ENCODE measurements at regions not wholly inside any gene's neighbourhood (a gene's known extent, or its start where the extent isn't known, plus 50 kb on each side); places are given as distances from the start of the nearest gene placed in this dataset.

DNA sequence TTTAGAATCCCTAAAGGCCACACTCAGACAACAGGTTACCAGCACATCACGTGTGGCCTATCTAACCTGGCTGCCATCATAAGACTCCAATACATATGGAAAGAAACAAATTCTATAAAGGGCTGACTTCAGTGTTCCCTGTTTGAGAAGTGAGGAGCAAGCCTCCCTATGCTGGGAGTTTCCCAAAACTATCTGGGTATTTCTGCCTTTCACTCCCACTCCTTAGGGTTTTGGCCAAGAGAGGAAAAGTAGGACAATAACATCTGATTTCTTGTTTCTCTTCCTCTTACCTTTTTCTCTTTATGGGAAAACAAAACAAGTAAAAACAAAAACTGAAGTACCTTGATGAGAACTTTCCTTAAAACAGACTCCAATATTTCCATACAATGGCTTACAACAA, 121.5 kb upstream of the COL8A1 start:
- WGBS (ENCODE audit: extremely low coverage, insufficient coverage, low lambda C conversion rate) = no CpG with 5 or more reads among the region's 1 CpG
- Histone ChIP-seq H3K27ac (ENCODE audit: low read depth, low read length) (no peak overlapping the region), H2BK15ac (replicated peaks; ENCODE audit: low read depth) (no peak overlapping the region), H3K23ac (ENCODE audit: low read length) (no peak overlapping the region), H3K4me1 (ENCODE audit: control insufficient read depth, low read depth, low read length) (no peaks in the 10 kb centered on the region), H2BK120ac (ENCODE audit: low read depth, low read length) (no peak overlapping the region), H3K18ac (ENCODE audit: low read length) (no peak overlapping the region), H2AK5ac (ENCODE audit: low read length) (no peak overlapping the region), H3K79me2 (ENCODE audit: control insufficient read depth, insufficient read depth, low read length) (no peaks in the 10 kb centered on the region), H3K79me1 (ENCODE audit: low read length) (no peaks in the 10 kb centered on the region), H3K56ac (ENCODE audit: low read length) (no peak overlapping the region), H3K4me2 (ENCODE audit: low read length) (no peak overlapping the region), H4K5ac (ENCODE audit: low read length) (no peak overlapping the region), H3K27me3 (ENCODE audit: insufficient read depth, low read length, poor library complexity) (no peaks in the 10 kb centered on the region), H3K36me3 (ENCODE audit: control insufficient read depth, insufficient read depth, low read length) (no peaks in the 10 kb centered on the region), H4K8ac (ENCODE audit: low read depth, low read length) (no peak overlapping the region), H3K4ac (ENCODE audit: low read depth, low read length) (no peak overlapping the region), H2BK5ac (ENCODE audit: low read length) (no peak overlapping the region), H3K4me3 (ENCODE audit: low read length) (no peak overlapping the region), H3K9ac (ENCODE audit: low read length) (no peak overlapping the region)
- no peak for DNase-seq

- Histone ChIP-seq H3K27ac (ENCODE audit: low read depth, low read length) (no peak overlapping the region), H3K79me2 (ENCODE audit: control insufficient read depth, insufficient read depth, low read length) (no peaks in the 10 kb centered on the region), H2BK5ac (ENCODE audit: low read length) (no peak overlapping the region), H3K4me2 (ENCODE audit: low read length) (no peak overlapping the region), H3K56ac (ENCODE audit: low read length) (no peak overlapping the region), H3K9ac (ENCODE audit: low read length) (no peak overlapping the region), H3K36me3 (ENCODE audit: control insufficient read depth, insufficient read depth, low read length) (no peaks in the 10 kb centered on the region), H3K18ac (ENCODE audit: low read length) (no peak overlapping the region), H4K8ac (ENCODE audit: low read depth, low read length) (no peak overlapping the region), H2BK120ac (ENCODE audit: low read depth, low read length) (no peak overlapping the region), H3K4me1 (ENCODE audit: control insufficient read depth, low read depth, low read length) (no peaks in the 10 kb centered on the region), H3K4ac (ENCODE audit: low read depth, low read length) (no peak overlapping the region), H3K27me3 (ENCODE audit: insufficient read depth, low read length, poor library complexity) (no peaks in the 10 kb centered on the region), H2BK15ac (replicated peaks; ENCODE audit: low read depth) (no peak overlapping the region), H4K5ac (ENCODE audit: low read length) (no peak overlapping the region), H3K79me1 (ENCODE audit: low read length) (no peaks in the 10 kb centered on the region), H3K4me3 (ENCODE audit: low read length) (no peak overlapping the region), H3K23ac (ENCODE audit: low read length) (no peak overlapping the region), H2AK5ac (ENCODE audit: low read length) (no peak overlapping the region)
- WGBS (ENCODE audit: extremely low coverage, insufficient coverage, low lambda C conversion rate) = no CpG with 5 or more reads among the region's 4 CpGs
- DNase-seq = no peak
These were observed 122.5 kb upstream of the COL8A1 start for GRCh38 chr3:99515891-99516290.

DNA sequence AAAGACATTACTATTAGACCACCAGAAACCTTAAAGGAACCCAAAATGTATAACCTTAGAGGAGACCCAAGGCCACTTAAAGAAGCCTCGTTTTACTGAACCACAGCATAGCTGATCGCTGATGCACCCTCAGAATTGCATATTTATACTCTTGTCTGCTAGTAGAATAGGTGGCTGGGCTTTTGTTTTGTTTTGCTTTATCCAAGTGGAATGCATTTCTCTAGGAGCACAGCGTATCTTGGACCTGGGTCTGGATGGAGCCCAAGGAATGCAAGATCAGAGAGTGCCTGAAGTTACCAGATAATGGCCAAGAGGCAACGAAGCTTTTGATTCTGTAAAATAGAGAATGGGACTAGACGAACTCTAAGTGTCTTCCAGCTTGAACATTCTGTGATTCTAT, 129.2 kb upstream of the COL8A1 start:
- Histone ChIP-seq H3K4me3 (ENCODE audit: low read length) (no peak overlapping the region), H3K18ac (ENCODE audit: low read length) (no peak overlapping the region), H3K79me2 (ENCODE audit: control insufficient read depth, insufficient read depth, low read length) (no peaks in the 10 kb centered on the region), H3K79me1 (ENCODE audit: low read length) (no peaks in the 10 kb centered on the region), H3K9ac (ENCODE audit: low read length) (no peak overlapping the region), H3K4ac (ENCODE audit: low read depth, low read length) (no peak overlapping the region), H3K27me3 (ENCODE audit: insufficient read depth, low read length, poor library complexity) (no peaks in the 10 kb centered on the region), H2BK120ac (ENCODE audit: low read depth, low read length) (no peak overlapping the region), H3K56ac (ENCODE audit: low read length) (no peak overlapping the region), H4K5ac (ENCODE audit: low read length) (no peak overlapping the region), H2AK5ac (ENCODE audit: low read length) (no peak overlapping the region), H3K36me3 (ENCODE audit: control insufficient read depth, insufficient read depth, low read length) (no peaks in the 10 kb centered on the region), H3K27ac (ENCODE audit: low read depth, low read length) (no peak overlapping the region), H2BK5ac (ENCODE audit: low read length) (no peak overlapping the region), H4K8ac (ENCODE audit: low read depth, low read length) (no peak overlapping the region), H3K23ac (ENCODE audit: low read length) (no peak overlapping the region), H3K4me1 (ENCODE audit: control insufficient read depth, low read depth, low read length) (no peaks in the 10 kb centered on the region), H3K4me2 (ENCODE audit: low read length) (no peak overlapping the region), H2BK15ac (replicated peaks; ENCODE audit: low read depth) (no peak overlapping the region)
- WGBS (ENCODE audit: extremely low coverage, insufficient coverage, low lambda C conversion rate) = no CpG with 5 or more reads among the region's 5 CpGs
- DNase-seq = no peak

- Histone ChIP-seq H3K23ac (ENCODE audit: low read length) (no peak overlapping the region), H2BK5ac (ENCODE audit: low read length) (no peak overlapping the region), H3K36me3 (ENCODE audit: control insufficient read depth, insufficient read depth, low read length) (no peaks in the 10 kb centered on the region), H3K4me1 (ENCODE audit: control insufficient read depth, low read depth, low read length) (no peaks in the 10 kb centered on the region), H3K9ac (ENCODE audit: low read length) (no peak overlapping the region), H3K27ac (ENCODE audit: low read depth, low read length) (no peak overlapping the region), H3K79me1 (ENCODE audit: low read length) (no peaks in the 10 kb centered on the region), H3K79me2 (ENCODE audit: control insufficient read depth, insufficient read depth, low read length) (no peaks in the 10 kb centered on the region), H3K27me3 (ENCODE audit: insufficient read depth, low read length, poor library complexity) (no peaks in the 10 kb centered on the region), H3K4ac (ENCODE audit: low read depth, low read length) (no peak overlapping the region), H3K56ac (ENCODE audit: low read length) (no peak overlapping the region), H3K4me2 (ENCODE audit: low read length) (no peak overlapping the region), H3K4me3 (ENCODE audit: low read length) (no peak overlapping the region), H2BK120ac (ENCODE audit: low read depth, low read length) (no peak overlapping the region), H2AK5ac (ENCODE audit: low read length) (no peak overlapping the region), H3K18ac (ENCODE audit: low read length) (no peak overlapping the region), H2BK15ac (replicated peaks; ENCODE audit: low read depth) (no peak overlapping the region), H4K5ac (ENCODE audit: low read length) (no peak overlapping the region), H4K8ac (ENCODE audit: low read depth, low read length) (no peak overlapping the region)
- DNase-seq = no peak
These were observed 130.2 kb upstream of the COL8A1 start for GRCh38 chr3:99508191-99508590.

DNA sequence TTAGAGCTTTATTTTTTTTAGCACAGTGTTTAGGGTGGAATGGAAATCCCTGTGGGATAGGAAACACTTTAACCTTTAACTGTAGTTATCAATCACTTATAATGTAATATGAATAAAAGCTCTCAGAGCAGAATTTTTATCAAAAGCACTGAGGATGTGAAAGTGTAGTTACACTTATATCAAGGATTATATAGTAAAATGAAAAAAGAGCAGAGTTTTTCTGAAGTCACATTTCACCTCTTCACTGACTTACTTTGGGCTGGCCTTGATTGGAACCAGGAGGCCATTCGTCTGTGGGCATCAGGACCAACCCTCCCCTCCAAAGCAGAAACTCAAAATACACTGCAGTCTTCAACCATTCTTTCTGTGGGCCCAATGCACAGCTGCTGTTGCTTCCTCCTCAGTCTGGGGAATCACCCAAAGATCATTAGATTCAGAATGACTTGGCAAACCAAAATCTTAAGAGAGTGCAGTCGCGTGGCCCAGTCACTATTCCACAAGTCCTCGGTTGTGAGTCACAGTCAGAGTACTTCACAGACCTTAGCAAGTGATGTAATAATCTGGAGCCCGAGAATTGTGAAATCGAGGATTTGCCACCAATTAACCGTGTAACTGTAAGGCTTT, 132.6 kb upstream of the COL8A1 start:
- Histone ChIP-seq H4K5ac (ENCODE audit: low read length) (no peak overlapping the region), H3K4me3 (ENCODE audit: low read length) (no peak overlapping the region), H3K4me2 (ENCODE audit: low read length) (no peak overlapping the region), H3K27ac (ENCODE audit: low read depth, low read length) (no peak overlapping the region), H2BK5ac (ENCODE audit: low read length) (no peak overlapping the region), H4K8ac (ENCODE audit: low read depth, low read length) (no peak overlapping the region), H2AK5ac (ENCODE audit: low read length) (no peak overlapping the region), H3K18ac (ENCODE audit: low read length) (no peak overlapping the region), H3K4me1 (ENCODE audit: control insufficient read depth, low read depth, low read length) (no peaks in the 10 kb centered on the region), H2BK15ac (replicated peaks; ENCODE audit: low read depth) (no peak overlapping the region), H3K79me1 (ENCODE audit: low read length) (no peaks in the 10 kb centered on the region), H3K4ac (ENCODE audit: low read depth, low read length) (no peak overlapping the region), H3K27me3 (ENCODE audit: insufficient read depth, low read length, poor library complexity) (no peaks in the 10 kb centered on the region), H3K56ac (ENCODE audit: low read length) (no peak overlapping the region), H3K79me2 (ENCODE audit: control insufficient read depth, insufficient read depth, low read length) (no peaks in the 10 kb centered on the region), H3K9ac (ENCODE audit: low read length) (no peak overlapping the region), H3K36me3 (ENCODE audit: control insufficient read depth, insufficient read depth, low read length) (no peaks in the 10 kb centered on the region), H3K23ac (ENCODE audit: low read length) (no peak overlapping the region), H2BK120ac (ENCODE audit: low read depth, low read length) (no peak overlapping the region)
- no CpG with 5 or more reads among the region's 7 CpGs for WGBS (ENCODE audit: extremely low coverage, insufficient coverage, low lambda C conversion rate)
- peak; percentile 26 for DNase-seq

DNA sequence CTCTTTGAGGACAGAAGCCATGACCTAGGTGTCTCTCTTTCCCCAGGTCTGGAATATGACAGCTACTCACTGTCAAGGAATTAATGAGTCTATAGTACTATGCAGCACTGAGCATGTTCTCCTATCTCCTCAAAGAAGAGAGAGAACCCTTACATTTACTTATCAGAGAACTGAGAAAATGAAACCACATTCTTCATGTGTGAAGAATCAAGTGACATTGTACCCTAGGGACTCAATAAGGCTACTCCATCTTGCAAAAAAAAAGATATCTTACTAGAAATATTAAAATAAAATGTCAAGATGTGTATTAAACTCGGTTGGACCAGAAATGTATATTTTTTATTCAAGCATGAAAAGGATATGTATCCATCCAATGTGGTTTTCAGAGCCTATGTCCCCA, 133.2 kb upstream of the COL8A1 start:
- Histone ChIP-seq H4K5ac (ENCODE audit: low read length) (no peak overlapping the region), H3K4ac (ENCODE audit: low read depth, low read length) (no peak overlapping the region), H4K8ac (ENCODE audit: low read depth, low read length) (no peak overlapping the region), H3K23ac (ENCODE audit: low read length) (no peak overlapping the region), H2BK5ac (ENCODE audit: low read length) (no peak overlapping the region), H3K79me2 (ENCODE audit: control insufficient read depth, insufficient read depth, low read length) (no peaks in the 10 kb centered on the region), H3K4me1 (ENCODE audit: control insufficient read depth, low read depth, low read length) (no peaks in the 10 kb centered on the region), H3K4me3 (ENCODE audit: low read length) (no peak overlapping the region), H2AK5ac (ENCODE audit: low read length) (no peak overlapping the region), H3K27me3 (ENCODE audit: insufficient read depth, low read length, poor library complexity) (no peaks in the 10 kb centered on the region), H3K27ac (ENCODE audit: low read depth, low read length) (no peak overlapping the region), H3K18ac (ENCODE audit: low read length) (no peak overlapping the region), H2BK120ac (ENCODE audit: low read depth, low read length) (no peak overlapping the region), H3K56ac (ENCODE audit: low read length) (no peak overlapping the region), H3K36me3 (ENCODE audit: control insufficient read depth, insufficient read depth, low read length) (no peaks in the 10 kb centered on the region), H2BK15ac (replicated peaks; ENCODE audit: low read depth) (no peak overlapping the region), H3K9ac (ENCODE audit: low read length) (no peak overlapping the region), H3K79me1 (ENCODE audit: low read length) (no peaks in the 10 kb centered on the region), H3K4me2 (ENCODE audit: low read length) (no peak overlapping the region)
- no peak for DNase-seq
- no CpG with 5 or more reads among the region's 1 CpG for WGBS (ENCODE audit: extremely low coverage, insufficient coverage, low lambda C conversion rate)
